Body of pancreas (tissue), 4 donors: ENCODE measurements at regions not wholly inside any gene's neighbourhood (a gene's known extent, or its start where the extent isn't known, plus 50 kb on each side); places are given as distances from the start of the nearest gene placed in this dataset.

Source experiments
- POLR2A ChIP-seq, 3 donors: fragments of 450-650 bp; IDR thresholded peaks; one replicate each; pipeline ENCODE4 v1.6.1; 2016; ENCODE audit warnings: antibody characterized with exemption in 3 of 3, mild to moderate bottlenecking in 2 of 3
- TF ChIP-seq, protein P1 (sequence below), 7 experiments: fragments of 450-650 bp in 4 of 7; fragments of 200-600 bp in 3 of 7; sonication (generic) in 3 of 7; IDR thresholded peaks; one replicate each; pipeline ENCODE4 v1.5.1; 2016 to 2019; ENCODE audit warnings: antibody characterized with exemption in 7 of 7

DNA sequence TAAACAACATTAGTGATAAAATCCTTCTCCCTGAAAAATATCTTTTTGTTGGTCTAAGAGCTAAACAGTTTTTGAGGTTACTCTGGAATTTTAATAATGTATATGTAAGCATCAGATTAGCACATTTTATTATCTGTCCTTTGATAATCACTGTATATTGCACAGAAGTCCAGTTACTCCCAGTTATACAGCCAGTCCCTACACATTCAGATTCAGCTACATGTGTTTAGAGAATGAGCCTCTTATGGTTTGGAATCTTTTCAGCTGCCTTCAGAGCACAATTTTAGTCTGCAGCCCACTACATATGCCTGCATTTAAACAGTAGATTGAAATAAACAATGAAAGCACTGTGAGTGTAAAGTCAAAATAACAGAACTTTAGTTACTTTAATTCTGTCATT lies 438.2 kb downstream of the ARHGEF28 start:
- TF ChIP-seq, protein P1, sequence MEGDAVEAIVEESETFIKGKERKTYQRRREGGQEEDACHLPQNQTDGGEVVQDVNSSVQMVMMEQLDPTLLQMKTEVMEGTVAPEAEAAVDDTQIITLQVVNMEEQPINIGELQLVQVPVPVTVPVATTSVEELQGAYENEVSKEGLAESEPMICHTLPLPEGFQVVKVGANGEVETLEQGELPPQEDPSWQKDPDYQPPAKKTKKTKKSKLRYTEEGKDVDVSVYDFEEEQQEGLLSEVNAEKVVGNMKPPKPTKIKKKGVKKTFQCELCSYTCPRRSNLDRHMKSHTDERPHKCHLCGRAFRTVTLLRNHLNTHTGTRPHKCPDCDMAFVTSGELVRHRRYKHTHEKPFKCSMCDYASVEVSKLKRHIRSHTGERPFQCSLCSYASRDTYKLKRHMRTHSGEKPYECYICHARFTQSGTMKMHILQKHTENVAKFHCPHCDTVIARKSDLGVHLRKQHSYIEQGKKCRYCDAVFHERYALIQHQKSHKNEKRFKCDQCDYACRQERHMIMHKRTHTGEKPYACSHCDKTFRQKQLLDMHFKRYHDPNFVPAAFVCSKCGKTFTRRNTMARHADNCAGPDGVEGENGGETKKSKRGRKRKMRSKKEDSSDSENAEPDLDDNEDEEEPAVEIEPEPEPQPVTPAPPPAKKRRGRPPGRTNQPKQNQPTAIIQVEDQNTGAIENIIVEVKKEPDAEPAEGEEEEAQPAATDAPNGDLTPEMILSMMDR (IDR thresholded peaks at IDR 0.05): no peak
- no peak for TF ChIP-seq POLR2A (IDR thresholded peaks at IDR 0.05)
